Gastroesophageal sphincter (tissue), 4 donors: ENCODE measurements at regions not wholly inside any gene's neighbourhood (a gene's known extent, or its start where the extent isn't known, plus 50 kb on each side); places are given as distances from the start of the nearest gene placed in this dataset.

Experiments
- ATAC-seq: fragments of 150-250 bp; one replicate; pipeline ENCODE4 v1.9.1; 2016; ENCODE audit warnings: mild to moderate bottlenecking, moderate library complexity
- H3K27ac ChIP-seq, 4 donors: fragments of 200-600 bp; sonication (generic) in 3 of 4; 1 replicate in 3 of 4; 2 replicates in 1 of 4; pipeline ENCODE4 v1.5.1; 2016 to 2019
- H3K27me3 ChIP-seq: fragments of 200-600 bp; sonication (generic); one replicate; pipeline ENCODE4 v1.5.1; 2019
- H3K36me3 ChIP-seq, 2 donors: fragments of 200-600 bp; sonication (generic); one replicate each; pipeline ENCODE4 v1.5.1; 2019; ENCODE audit warnings: control low read depth in 1 of 2
- H3K4me1 ChIP-seq, 3 donors: fragments of 200-600 bp; sonication (generic); 1 replicate in 2 of 3; 2 replicates in 1 of 3; pipeline ENCODE4 v1.5.1; 2016 to 2019; ENCODE audit warnings: control low read depth in 2 of 3
- H3K4me3 ChIP-seq, 2 donors: fragments of 200-600 bp; sonication (generic); one replicate each; pipeline ENCODE4 v1.5.1; 2019; ENCODE audit warnings: mild to moderate bottlenecking in 1 of 2, moderate library complexity in 1 of 2
- H3K9me3 ChIP-seq, 3 donors: fragments of 200-600 bp; sonication (generic); one replicate each; pipeline ENCODE4 v1.5.1; 2017 to 2019; ENCODE audit warnings: control low read depth in 2 of 3
- CTCF ChIP-seq, 4 experiments: fragments of 200-600 bp in 2 of 4; fragments of 450-650 bp in 2 of 4; sonication (generic) in 1 of 4; IDR thresholded peaks; one replicate each; pipeline ENCODE4 v1.5.1; 2017 to 2019; ENCODE audit warnings: antibody characterized with exemption in 4 of 4, mild to moderate bottlenecking in 2 of 4, moderate library complexity in 2 of 4
- EP300 ChIP-seq: sonication (generic); formaldehyde crosslinking; IDR thresholded peaks from one replicate; pipeline ENCODE4 v1.6.1; 2017; ENCODE audit warnings: antibody characterized with exemption, mild to moderate bottlenecking
- POLR2A ChIP-seq, 2 donors: fragments of 450-650 bp; IDR thresholded peaks; one replicate each; pipeline ENCODE4 v1.6.1; 2017; ENCODE audit warnings: antibody characterized with exemption in 2 of 2, mild to moderate bottlenecking in 2 of 2, moderate library complexity in 1 of 2
- POLR2AphosphoS5 ChIP-seq: sonication (generic); formaldehyde crosslinking; IDR thresholded peaks from one replicate; pipeline ENCODE4 v1.6.1; 2017; ENCODE audit warnings: antibody characterized with exemption
- WGBS, 2 donors: methylation state at CpG; one replicate each; pipeline ENCODE4 v1.1.5; 2018; ENCODE audit warnings: low coverage in 1 of 2; 5-methylcytosine and 5-hydroxymethylcytosine counted together

GRCh38 chr5:79853028-79853427 lies 138.0 kb downstream of the MTX3 start:
- ATAC-seq, result no peak
- Histone ChIP-seq H3K27ac (no peak overlapping the region), H3K4me3 (no peak overlapping the region), H3K36me3 (no peaks in the 10 kb centered on the region), H3K27me3 (no peaks in the 10 kb centered on the region), H3K4me1 (peaks cover 0 to 12% (median 5%) of the 10 kb centered on the region in 3 donors), H3K9me3 (no peaks in the 10 kb centered on the region)
- no CpG with 5 or more reads among the region's 3 CpGs for WGBS, 2 donors
- TF ChIP-seq POLR2AphosphoS5 (no peak), EP300 (no peak), POLR2A (IDR thresholded peaks at IDR 0.05) (no peak), CTCF (IDR thresholded peaks at IDR 0.05) (no peak)

- H3K4me1 ChIP-seq, result peaks cover 0 to 12% (median 5%) of the 10 kb centered on the region in 3 donors
- H3K9me3 ChIP-seq, result no peaks in the 10 kb centered on the region
- no peaks in the 10 kb centered on the region for H3K27me3 ChIP-seq
- H3K36me3 ChIP-seq, result no peaks in the 10 kb centered on the region
- TF ChIP-seq POLR2AphosphoS5 (no peak), CTCF (IDR thresholded peaks at IDR 0.05) (no peak), POLR2A (IDR thresholded peaks at IDR 0.05) (no peak), EP300 (no peak)
- 44 to 48% methylated on average over 5 to 6 of the region's 7 CpGs for WGBS, 2 donors
- peak overlapping the region in 1 of 4 donors; percentile 50 for H3K27ac ChIP-seq
- ATAC-seq, result no peak
- H3K4me3 ChIP-seq, result no peak overlapping the region
Measured at GRCh38 chr5:79851391-79851863, 139.6 kb downstream of the MTX3 start.

- H3K27ac ChIP-seq, result peak overlapping the region in 2 of 4 donors; percentile 14 to 50
- 83% methylated on average over 1 of the region's 5 CpGs; no CpG with 5 or more reads in 1 of the 2 donors for WGBS, 2 donors
- no peaks in the 10 kb centered on the region for H3K36me3 ChIP-seq
- TF ChIP-seq POLR2A (IDR thresholded peaks at IDR 0.05) (no peak), EP300 (no peak), POLR2AphosphoS5 (no peak), CTCF (IDR thresholded peaks at IDR 0.05) (no peak)
- peaks cover 0 to 12% (median 5%) of the 10 kb centered on the region in 3 donors for H3K4me1 ChIP-seq
- ATAC-seq, result no peak
- H3K9me3 ChIP-seq, result no peaks in the 10 kb centered on the region
- H3K27me3 ChIP-seq, result no peaks in the 10 kb centered on the region
- H3K4me3 ChIP-seq, result no peak overlapping the region
Measured at GRCh38 chr5:79850941-79851340, 140.1 kb downstream of the MTX3 start.

GRCh38 chr5:79850316-79850822 lies 140.7 kb downstream of the MTX3 start:
- TF ChIP-seq CTCF (IDR thresholded peaks at IDR 0.05), result no peak
- no peak for TF ChIP-seq POLR2A (IDR thresholded peaks at IDR 0.05)
- TF ChIP-seq EP300, result no peak
- no peak for TF ChIP-seq POLR2AphosphoS5
- Histone ChIP-seq H3K36me3 (no peaks in the 10 kb centered on the region), H3K4me3 (no peak overlapping the region), H3K4me1 (peaks cover 0 to 12% (median 5%) of the 10 kb centered on the region in 3 donors), H3K27me3 (no peaks in the 10 kb centered on the region), H3K9me3 (no peaks in the 10 kb centered on the region), H3K27ac (peak overlapping the region in 1 of 4 donors; percentile 50)
- WGBS, 2 donors, result 28 to 47% methylated on average over 6 to 8 of the region's 10 CpGs
- ATAC-seq, result peak; percentile 44
